ENCODE measurements at regions not wholly inside any gene's neighbourhood (a gene's known extent, or its start where the extent isn't known, plus 50 kb on each side); places are given as distances from the start of the nearest gene placed in this dataset.

DNA sequence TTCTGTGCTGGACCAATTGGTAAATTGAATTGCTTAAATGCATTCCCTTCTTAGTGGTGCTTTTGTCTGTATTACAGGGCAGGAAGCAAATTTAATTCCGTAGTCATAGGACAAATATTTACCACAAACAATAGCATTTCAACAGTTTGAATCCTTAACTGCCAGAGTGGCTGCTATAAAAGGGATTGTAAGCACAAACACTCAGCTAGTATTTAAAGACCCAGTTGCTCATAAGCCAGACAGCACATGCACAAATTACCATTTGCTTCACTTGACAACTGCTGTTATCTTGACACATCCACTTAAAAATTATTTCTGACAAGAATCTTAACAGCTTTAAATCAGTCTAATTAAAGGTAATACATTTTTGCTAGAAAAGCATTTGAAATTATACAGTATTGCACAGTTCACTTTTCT lies 490.2 kb upstream of the ADAMTS9 start:
- Mint-ChIP-seq H3K27ac (no peak overlapping the region), H3K4me1 (ENCODE audit: low read depth in 2 of 2) (no peaks in the 10 kb centered on the region), H3K4me3 (no peak overlapping the region), H3K27me3 (no peaks in the 10 kb centered on the region), H3K36me3 (no peaks in the 10 kb centered on the region), H3K9me3 (peaks cover 13% of the 10 kb centered on the region)
- DNase-seq (ENCODE audit: low spot score): no peak
- ATAC-seq: no peak

GRCh38 chr3:65174713-65175112 lies 486.9 kb upstream of the ADAMTS9 start:
- peaks cover 11% of the 10 kb centered on the region for H3K9me3 Mint-ChIP-seq
- no peak for DNase-seq (ENCODE audit: low spot score)
- H3K27me3 Mint-ChIP-seq: no peaks in the 10 kb centered on the region
- no peak overlapping the region for H3K27ac Mint-ChIP-seq
- no peak for ATAC-seq
- H3K4me1 Mint-ChIP-seq (ENCODE audit: low read depth in 2 of 2): no peaks in the 10 kb centered on the region
- no peak overlapping the region for H3K4me3 Mint-ChIP-seq
- H3K36me3 Mint-ChIP-seq: no peaks in the 10 kb centered on the region

GRCh38 chr3:65173841-65174240 lies 486.0 kb upstream of the ADAMTS9 start:
- H3K36me3 Mint-ChIP-seq: no peaks in the 10 kb centered on the region
- no peak for ATAC-seq
- DNase-seq (ENCODE audit: low spot score): no peak
- no peak overlapping the region for H3K27ac Mint-ChIP-seq
- no peaks in the 10 kb centered on the region for H3K4me1 Mint-ChIP-seq (ENCODE audit: low read depth in 2 of 2)
- H3K4me3 Mint-ChIP-seq: no peak overlapping the region
- no peaks in the 10 kb centered on the region for H3K27me3 Mint-ChIP-seq
- H3K9me3 Mint-ChIP-seq: peaks cover 4% of the 10 kb centered on the region

DNA sequence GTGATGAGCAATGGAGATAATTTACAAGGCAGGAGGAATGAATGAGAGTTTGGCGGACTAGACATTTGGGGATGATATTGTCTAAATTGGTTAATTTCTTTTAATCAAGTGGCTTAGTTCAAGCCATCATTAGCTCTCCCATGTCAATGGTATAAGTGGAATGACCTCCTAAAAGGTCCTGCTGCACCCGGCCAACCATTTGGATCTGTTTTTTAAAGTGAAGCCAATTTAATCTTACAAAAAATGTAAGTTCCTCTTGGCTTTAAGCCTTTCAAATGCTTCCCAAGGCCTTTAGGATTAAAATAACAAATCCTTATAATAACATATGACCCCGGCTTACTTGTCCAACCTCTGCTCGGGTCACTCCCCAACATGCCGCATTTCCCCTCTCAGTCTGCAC lies 484.4 kb upstream of the ADAMTS9 start:
- Mint-ChIP-seq H3K27ac (no peak overlapping the region), H3K4me1 (ENCODE audit: low read depth in 2 of 2) (no peaks in the 10 kb centered on the region), H3K9me3 (peaks cover 4% of the 10 kb centered on the region), H3K36me3 (no peaks in the 10 kb centered on the region), H3K4me3 (no peak overlapping the region), H3K27me3 (no peaks in the 10 kb centered on the region)
- DNase-seq (ENCODE audit: low spot score) (no peak), ATAC-seq (no peak)

DNA sequence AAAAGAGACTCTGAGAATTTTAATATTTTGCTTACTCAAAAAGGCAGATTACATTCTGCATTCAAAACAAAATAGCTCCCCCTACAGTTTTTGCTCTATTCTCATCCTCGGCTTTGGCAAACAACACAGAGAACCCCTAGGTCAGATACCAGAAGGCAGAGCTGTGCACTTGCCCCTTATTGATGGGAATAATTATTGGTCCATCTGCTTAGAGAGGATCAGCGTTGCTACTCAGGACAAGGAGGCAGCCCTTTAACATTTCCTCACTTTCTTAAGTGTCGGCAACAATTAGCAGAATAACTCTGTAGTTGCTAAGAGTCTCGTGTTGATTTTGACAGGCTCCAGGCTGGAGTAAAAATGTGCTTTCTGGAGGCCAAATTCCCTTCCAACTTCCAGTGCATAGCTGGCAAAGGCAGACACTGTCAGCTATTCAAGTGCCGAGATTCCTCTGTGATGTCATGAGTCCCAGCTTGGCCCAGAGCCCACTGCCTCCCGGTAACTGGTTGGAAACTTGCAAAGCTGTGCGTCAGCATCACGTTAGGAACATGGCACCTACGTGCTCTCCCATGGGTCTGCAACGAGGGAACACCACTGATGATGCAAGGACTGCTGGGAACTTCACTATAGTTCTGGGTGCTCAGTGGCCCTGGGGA lies 482.7 kb upstream of the ADAMTS9 start:
- DNase-seq (ENCODE audit: low spot score) (no peak), ATAC-seq (no peak)
- H3K4me1 Mint-ChIP-seq (ENCODE audit: low read depth in 2 of 2): no peaks in the 10 kb centered on the region
- H3K9me3 Mint-ChIP-seq: peaks cover 4% of the 10 kb centered on the region
- H3K4me3 Mint-ChIP-seq: no peak overlapping the region
- no peaks in the 10 kb centered on the region for H3K36me3 Mint-ChIP-seq
- H3K27me3 Mint-ChIP-seq: no peaks in the 10 kb centered on the region
- no peak overlapping the region for H3K27ac Mint-ChIP-seq

- H3K9me3 Mint-ChIP-seq: peaks cover 4% of the 10 kb centered on the region
- no peaks in the 10 kb centered on the region for H3K4me1 Mint-ChIP-seq (ENCODE audit: low read depth in 2 of 2)
- no peaks in the 10 kb centered on the region for H3K36me3 Mint-ChIP-seq
- DNase-seq (ENCODE audit: low spot score) (no peak), ATAC-seq (no peak)
- no peaks in the 10 kb centered on the region for H3K27me3 Mint-ChIP-seq
- H3K27ac Mint-ChIP-seq: no peak overlapping the region
- H3K4me3 Mint-ChIP-seq: no peak overlapping the region
Observed at GRCh38 chr3:65169961-65170360, 482.2 kb upstream of the ADAMTS9 start.

DNA sequence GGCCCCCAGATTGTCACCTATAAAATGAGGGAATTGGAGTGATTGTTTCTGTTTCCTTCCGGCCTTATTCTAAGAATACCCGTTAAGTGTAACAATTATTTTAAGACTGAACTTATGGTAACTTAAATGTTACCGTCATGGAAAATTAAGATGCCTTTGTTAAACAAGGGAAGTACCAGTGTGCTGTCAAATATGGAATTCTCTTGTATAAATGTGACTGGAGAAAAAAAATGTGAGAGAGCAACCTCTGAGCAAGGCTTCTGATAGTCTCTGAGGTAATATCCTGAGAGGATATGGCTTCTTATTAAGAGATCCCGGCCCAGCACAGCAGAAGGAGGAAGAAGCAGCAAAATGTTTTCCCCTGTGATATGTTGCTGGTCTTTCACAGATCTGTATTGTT lies 480.7 kb upstream of the ADAMTS9 start:
- Mint-ChIP-seq H3K4me3 (no peak overlapping the region), H3K27me3 (no peaks in the 10 kb centered on the region), H3K9me3 (peaks cover 2% of the 10 kb centered on the region), H3K36me3 (no peaks in the 10 kb centered on the region), H3K4me1 (ENCODE audit: low read depth in 2 of 2) (no peaks in the 10 kb centered on the region), H3K27ac (no peak overlapping the region)
- no peak for ATAC-seq
- DNase-seq (ENCODE audit: low spot score): no peak

- Mint-ChIP-seq H3K27ac (no peak overlapping the region), H3K4me3 (no peak overlapping the region), H3K4me1 (ENCODE audit: low read depth in 2 of 2) (no peaks in the 10 kb centered on the region)
Observed at GRCh38 chr3:65166531-65166930, 478.7 kb upstream of the ADAMTS9 start.

GRCh38 chr3:65158023-65158422 lies 470.2 kb upstream of the ADAMTS9 start:
- ATAC-seq: no peak
- DNase-seq (ENCODE audit: low spot score): no peak
- H3K36me3 Mint-ChIP-seq: no peaks in the 10 kb centered on the region
- H3K4me3 Mint-ChIP-seq: no peak overlapping the region
- H3K27me3 Mint-ChIP-seq: no peaks in the 10 kb centered on the region
- H3K9me3 Mint-ChIP-seq: peaks cover 6% of the 10 kb centered on the region
- H3K4me1 Mint-ChIP-seq (ENCODE audit: low read depth in 2 of 2): no peaks in the 10 kb centered on the region
- H3K27ac Mint-ChIP-seq: no peak overlapping the region

More at GRCh38 chr3:65166531-65166930, 478.7 kb upstream of the ADAMTS9 start:
- DNase-seq (ENCODE audit: low spot score) (no peak), ATAC-seq (no peak)
- H3K27me3 Mint-ChIP-seq: no peaks in the 10 kb centered on the region
- H3K9me3 Mint-ChIP-seq: peaks cover 4% of the 10 kb centered on the region
- H3K36me3 Mint-ChIP-seq: no peaks in the 10 kb centered on the region

- no peak for ATAC-seq
- no peaks in the 10 kb centered on the region for H3K4me1 Mint-ChIP-seq (ENCODE audit: low read depth in 2 of 2)
- peaks cover 13% of the 10 kb centered on the region for H3K9me3 Mint-ChIP-seq
- no peak overlapping the region for H3K27ac Mint-ChIP-seq
- H3K4me3 Mint-ChIP-seq: no peak overlapping the region
- no peak for DNase-seq (ENCODE audit: low spot score)
- H3K27me3 Mint-ChIP-seq: no peaks in the 10 kb centered on the region
- no peaks in the 10 kb centered on the region for H3K36me3 Mint-ChIP-seq
Observed at GRCh38 chr3:65153850-65154512, 466.2 kb upstream of the ADAMTS9 start.

GRCh38 chr3:65151666-65152065 lies 463.9 kb upstream of the ADAMTS9 start:
- H3K9me3 Mint-ChIP-seq: peaks cover 13% of the 10 kb centered on the region

GRCh38 chr3:65149877-65150276 lies 462.1 kb upstream of the ADAMTS9 start:
- no peaks in the 10 kb centered on the region for H3K36me3 Mint-ChIP-seq
- peaks cover 7% of the 10 kb centered on the region for H3K9me3 Mint-ChIP-seq
- DNase-seq (ENCODE audit: low spot score): no peak
- no peak for ATAC-seq
- H3K4me1 Mint-ChIP-seq (ENCODE audit: low read depth in 2 of 2): no peaks in the 10 kb centered on the region
- H3K27me3 Mint-ChIP-seq: no peaks in the 10 kb centered on the region
- H3K4me3 Mint-ChIP-seq: no peak overlapping the region
- no peak overlapping the region for H3K27ac Mint-ChIP-seq

More at GRCh38 chr3:65151666-65152065, 463.9 kb upstream of the ADAMTS9 start:
- Mint-ChIP-seq H3K36me3 (no peaks in the 10 kb centered on the region), H3K4me1 (ENCODE audit: low read depth in 2 of 2) (no peaks in the 10 kb centered on the region), H3K4me3 (no peak overlapping the region), H3K27ac (no peak overlapping the region), H3K27me3 (no peaks in the 10 kb centered on the region)
- DNase-seq (ENCODE audit: low spot score): no peak
- no peak for ATAC-seq

GRCh38 chr3:65148687-65149086 lies 460.9 kb upstream of the ADAMTS9 start:
- no peaks in the 10 kb centered on the region for H3K4me1 Mint-ChIP-seq (ENCODE audit: low read depth in 2 of 2)
- no peaks in the 10 kb centered on the region for H3K36me3 Mint-ChIP-seq
- H3K4me3 Mint-ChIP-seq: no peak overlapping the region
- no peaks in the 10 kb centered on the region for H3K27me3 Mint-ChIP-seq
- ATAC-seq: no peak
- no peak overlapping the region for H3K27ac Mint-ChIP-seq
- peaks cover 7% of the 10 kb centered on the region for H3K9me3 Mint-ChIP-seq
- no peak for DNase-seq (ENCODE audit: low spot score)

- H3K27ac Mint-ChIP-seq: no peak overlapping the region
- H3K9me3 Mint-ChIP-seq: peaks cover 7% of the 10 kb centered on the region
- DNase-seq (ENCODE audit: low spot score): no peak
- no peak overlapping the region for H3K4me3 Mint-ChIP-seq
- H3K36me3 Mint-ChIP-seq: no peaks in the 10 kb centered on the region
- ATAC-seq: no peak
- no peaks in the 10 kb centered on the region for H3K27me3 Mint-ChIP-seq
- no peaks in the 10 kb centered on the region for H3K4me1 Mint-ChIP-seq (ENCODE audit: low read depth in 2 of 2)
Observed at GRCh38 chr3:65146179-65146578, 458.4 kb upstream of the ADAMTS9 start.

DNA sequence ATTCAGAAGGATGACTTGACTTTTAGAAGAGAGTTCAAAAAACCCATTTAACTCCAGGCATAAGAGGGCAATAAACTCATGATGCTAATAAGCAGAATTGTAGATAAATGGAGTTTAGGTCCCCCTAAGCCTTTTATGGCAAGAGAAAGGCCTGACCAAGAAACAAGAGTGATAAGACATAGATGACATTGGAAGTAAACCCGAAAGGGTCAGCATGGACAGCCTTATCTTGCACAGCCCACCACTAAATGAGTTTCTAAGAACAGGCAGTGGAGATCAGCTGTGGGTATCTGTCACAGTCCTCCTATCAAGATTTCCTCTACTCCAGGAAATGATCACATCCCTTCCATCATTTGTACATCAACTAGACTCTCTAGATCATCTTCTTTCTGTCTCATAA lies 457.9 kb upstream of the ADAMTS9 start:
- Mint-ChIP-seq H3K9me3 (peaks cover 2% of the 10 kb centered on the region), H3K4me3 (no peak overlapping the region), H3K36me3 (no peaks in the 10 kb centered on the region), H3K4me1 (ENCODE audit: low read depth in 2 of 2) (no peaks in the 10 kb centered on the region), H3K27me3 (no peaks in the 10 kb centered on the region), H3K27ac (no peak overlapping the region)
- ATAC-seq (no peak), DNase-seq (ENCODE audit: low spot score) (no peak)

Data from natural killer cell treated with Interleukin-12 subunit alpha and Interleukin-12 subunit beta and Interleukin-15 and Interleukin-18, amount 100 ng/mL, for 72 hours (primary cell).